HepG2 (cell line): ENCODE measurements at regions not wholly inside any gene's neighbourhood (a gene's known extent, or its start where the extent isn't known, plus 50 kb on each side); places are given as distances from the start of the nearest gene placed in this dataset.
A peak's percentile ranks its signal among the peaks of the same experiment; 100 is the strongest.

Source experiments
- CBX2 ChIP-seq, 2 experiments: fragments of 200-600 bp in 1 of 2; sonication (generic); formaldehyde crosslinking in 1 of 2; IDR thresholded peaks; 2 replicates each; pipeline versions ENCODE4 v1.7.0 to v1.8.1; 2018 to 2022; ENCODE audit warnings: low read depth in 2 of 2, low read length in 1 of 2, mild to moderate bottlenecking in 1 of 2, missing genetic modification reagents in 1 of 2
- CENPBD1 ChIP-seq: sonication (generic); formaldehyde crosslinking; IDR thresholded peaks from 2 replicates; pipeline ENCODE4 v1.8.0; 2022; ENCODE audit warnings: missing genetic modification reagents, low read depth, mild to moderate bottlenecking, borderline replicate concordance
- ELF1 ChIP-seq: sonication (generic); formaldehyde crosslinking; IDR thresholded peaks from 2 replicates; pipeline ENCODE4 v1.4.0; 2020; ENCODE audit warnings: missing genetic modification reagents
- EP300 ChIP-seq, 3 experiments: sonication (generic) in 1 of 3; formaldehyde crosslinking in 1 of 3; IDR thresholded peaks; 2 replicates each; pipeline versions ENCODE4 v1.5.1 to v1.6.1; 2011 to 2020; ENCODE audit warnings: low read depth in 2 of 3, low read length in 2 of 3, borderline replicate concordance in 1 of 3, improper control_type of control experiment in 1 of 3, mild to moderate bottlenecking in 1 of 3, missing genetic modification reagents in 1 of 3, moderate library complexity in 1 of 3
- ERF ChIP-seq: IDR thresholded peaks from 2 replicates; pipeline ENCODE4 v1.6.1; 2018; ENCODE audit warnings: missing biosample characterization, missing genetic modification reagents
- FOXP1 ChIP-seq, 2 experiments: fragments of 450-650 bp in 1 of 2; IDR thresholded peaks; 2 replicates each; pipeline ENCODE4 v1.6.1; 2017 to 2018; ENCODE audit warnings: antibody characterized with exemption in 1 of 2
- HES4 ChIP-seq: sonication (generic); formaldehyde crosslinking; IDR thresholded peaks from 2 replicates; pipeline ENCODE4 v1.9.0; 2021; ENCODE audit warnings: mild to moderate bottlenecking, missing genetic modification reagents, borderline replicate concordance
- HMGXB3 ChIP-seq: sonication (generic); formaldehyde crosslinking; IDR thresholded peaks from 2 replicates; pipeline ENCODE4 v1.4.0; 2020; ENCODE audit warnings: missing genetic modification reagents, borderline replicate concordance
- IRF2 ChIP-seq: IDR thresholded peaks from 2 replicates; pipeline ENCODE4 v1.6.1; 2018; ENCODE audit warnings: missing genetic modification reagents, missing compliant biosample characterization
- MXD4 ChIP-seq: IDR thresholded peaks from 2 replicates; pipeline ENCODE4 v1.6.1; 2016; ENCODE audit warnings: mild to moderate bottlenecking, missing biosample characterization, missing genetic modification reagents
- NFYC ChIP-seq: IDR thresholded peaks from 2 replicates; pipeline ENCODE4 v1.6.1; 2016; ENCODE audit warnings: missing genetic modification reagents, missing compliant biosample characterization
- RCOR2 ChIP-seq: IDR thresholded peaks from 2 replicates; pipeline ENCODE4 v1.6.1; 2016; ENCODE audit warnings: missing biosample characterization, missing genetic modification reagents
- SNAI1 ChIP-seq: sonication (generic); formaldehyde crosslinking; IDR thresholded peaks from 2 replicates; pipeline ENCODE4 v1.5.0; 2020; ENCODE audit warnings: mild to moderate bottlenecking, missing genetic modification reagents, borderline replicate concordance
- STAT5B ChIP-seq: sonication (generic); formaldehyde crosslinking; IDR thresholded peaks from 2 replicates; pipeline ENCODE4 v1.4.0; 2020; ENCODE audit warnings: missing genetic modification reagents
- TBX2 ChIP-seq: sonication (generic); formaldehyde crosslinking; IDR thresholded peaks from 2 replicates; pipeline ENCODE4 v1.5.0; 2020; ENCODE audit warnings: missing genetic modification reagents, mild to moderate bottlenecking, borderline replicate concordance
- ZNF607 ChIP-seq: sonication (generic); formaldehyde crosslinking; IDR thresholded peaks from 2 replicates; pipeline ENCODE4 v1.5.1; 2020; ENCODE audit warnings: missing genetic modification reagents, mild to moderate bottlenecking, borderline replicate concordance
- ZNF691 ChIP-seq: sonication (generic); formaldehyde crosslinking; IDR thresholded peaks from 2 replicates; pipeline ENCODE4 v1.4.0; 2020; ENCODE audit warnings: missing genetic modification reagents, low read depth, mild to moderate bottlenecking, borderline replicate concordance
- ZNF792 ChIP-seq: IDR thresholded peaks from 2 replicates; pipeline ENCODE4 v1.6.1; 2016

- TF ChIP-seq ZNF691 (CRISPR knock-in tag), result peak; percentile 58; the same call in 1 of the 2 replicates
- peak; percentile 38; the same call in 1 of the 2 replicates for TF ChIP-seq IRF2 (CRISPR knock-in tag)
- peak; percentile 50; the same call in 1 of the 2 replicates for TF ChIP-seq RCOR2 (CRISPR knock-in tag)
- no peak for TF ChIP-seq CBX2 (IDR thresholded peaks at IDR 0.05; ENCODE audit: low read depth, low read length)
- no peak for TF ChIP-seq CBX2 (CRISPR knock-in tag; IDR thresholded peaks at IDR 0.05; ENCODE audit: low read depth)
- TF ChIP-seq NFYC (CRISPR knock-in tag), result no peak
- peak; percentile 55; the same call in 1 of the 2 replicates for TF ChIP-seq ZNF607 (CRISPR knock-in tag)
- TF ChIP-seq ZNF792 (CRISPR knock-in tag), result no peak
- 0 out of 2 replicates have a peak, but pooled peaks have one; percentile 18 for TF ChIP-seq HES4 (CRISPR knock-in tag)
- TF ChIP-seq ELF1 (CRISPR knock-in tag), result 0 out of 2 replicates have a peak, but pooled peaks have one; percentile 39
- no peak; a peak in 1 of 4 replicates for TF ChIP-seq EP300 (IDR thresholded peaks at IDR 0.05; ENCODE audit: low read depth in 2 of 2, low read length in 2 of 2)
- TF ChIP-seq EP300 (CRISPR knock-in tag; IDR thresholded peaks at IDR 0.05; ENCODE audit: borderline replicate concordance), result peak; percentile 11; the same call in 1 of the 2 replicates
- 0 out of 2 replicates have a peak, but pooled peaks have one; percentile 6 for TF ChIP-seq ERF (CRISPR knock-in tag)
- no peak for TF ChIP-seq FOXP1 (IDR thresholded peaks at IDR 0.05)
- TF ChIP-seq FOXP1 (CRISPR knock-in tag; IDR thresholded peaks at IDR 0.05), result no peak
- TF ChIP-seq MXD4 (CRISPR knock-in tag), result peak; percentile 69; the same call in 1 of the 2 replicates
- TF ChIP-seq CENPBD1 (CRISPR knock-in tag), result no peak
- peak; percentile 39 for TF ChIP-seq TBX2
- TF ChIP-seq HMGXB3 (CRISPR knock-in tag), result peak; percentile 60; the same call in 1 of the 2 replicates
- 0 out of 2 replicates have a peak, but pooled peaks have one; percentile 18 for TF ChIP-seq STAT5B
- 0 out of 2 replicates have a peak, but pooled peaks have one; percentile 2 for TF ChIP-seq SNAI1
Observed at GRCh38 chr4:3829956-3830773, 64.0 kb downstream of the ADRA2C start (continued).
